Esophagus squamous epithelium (tissue), 4 donors: ENCODE measurements at regions not wholly inside any gene's neighbourhood (a gene's known extent, or its start where the extent isn't known, plus 50 kb on each side); places are given as distances from the start of the nearest gene placed in this dataset.

Source experiments
- POLR2A ChIP-seq, 4 donors: fragments of 450-650 bp; IDR thresholded peaks; one replicate each; pipeline ENCODE4 v1.6.1; 2017; ENCODE audit warnings: antibody characterized with exemption in 4 of 4, mild to moderate bottlenecking in 4 of 4, moderate library complexity in 3 of 4
- TF ChIP-seq, protein P1 (sequence below), 6 experiments: fragments of 450-650 bp in 4 of 6; fragments of 200-600 bp in 2 of 6; sonication (generic) in 2 of 6; IDR thresholded peaks; one replicate each; pipeline ENCODE4 v1.5.1; 2016 to 2019; ENCODE audit warnings: antibody characterized with exemption in 6 of 6, mild to moderate bottlenecking in 4 of 6, moderate library complexity in 4 of 6

DNA sequence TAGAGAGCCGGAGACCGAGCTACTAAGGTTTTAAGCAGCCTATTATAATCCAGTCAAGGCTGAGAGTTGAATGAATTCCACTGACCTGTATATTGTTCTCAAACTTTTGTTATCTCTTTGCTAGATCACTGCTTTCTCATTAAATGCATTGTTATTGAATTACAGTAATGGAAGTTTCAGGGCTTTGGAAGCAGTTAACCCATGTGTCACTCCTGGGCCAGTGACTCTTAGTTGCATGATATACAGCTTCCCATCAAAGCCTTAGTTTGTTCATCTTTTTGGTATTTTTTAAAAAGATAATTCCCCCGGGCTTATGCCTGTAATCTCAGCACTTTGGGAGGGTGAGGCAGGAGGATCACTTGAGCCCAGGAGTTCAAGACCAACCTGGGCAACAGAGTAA, 55.4 kb upstream of the KIAA1217 start:
- TF ChIP-seq, protein P1, sequence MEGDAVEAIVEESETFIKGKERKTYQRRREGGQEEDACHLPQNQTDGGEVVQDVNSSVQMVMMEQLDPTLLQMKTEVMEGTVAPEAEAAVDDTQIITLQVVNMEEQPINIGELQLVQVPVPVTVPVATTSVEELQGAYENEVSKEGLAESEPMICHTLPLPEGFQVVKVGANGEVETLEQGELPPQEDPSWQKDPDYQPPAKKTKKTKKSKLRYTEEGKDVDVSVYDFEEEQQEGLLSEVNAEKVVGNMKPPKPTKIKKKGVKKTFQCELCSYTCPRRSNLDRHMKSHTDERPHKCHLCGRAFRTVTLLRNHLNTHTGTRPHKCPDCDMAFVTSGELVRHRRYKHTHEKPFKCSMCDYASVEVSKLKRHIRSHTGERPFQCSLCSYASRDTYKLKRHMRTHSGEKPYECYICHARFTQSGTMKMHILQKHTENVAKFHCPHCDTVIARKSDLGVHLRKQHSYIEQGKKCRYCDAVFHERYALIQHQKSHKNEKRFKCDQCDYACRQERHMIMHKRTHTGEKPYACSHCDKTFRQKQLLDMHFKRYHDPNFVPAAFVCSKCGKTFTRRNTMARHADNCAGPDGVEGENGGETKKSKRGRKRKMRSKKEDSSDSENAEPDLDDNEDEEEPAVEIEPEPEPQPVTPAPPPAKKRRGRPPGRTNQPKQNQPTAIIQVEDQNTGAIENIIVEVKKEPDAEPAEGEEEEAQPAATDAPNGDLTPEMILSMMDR (IDR thresholded peaks at IDR 0.05) = no peak
- no peak for TF ChIP-seq POLR2A (IDR thresholded peaks at IDR 0.05)
